ENCODE measurements at regions not wholly inside any gene's neighbourhood (a gene's known extent, or its start where the extent isn't known, plus 50 kb on each side); places are given as distances from the start of the nearest gene placed in this dataset.

- no peaks in the 10 kb centered on the region for H3K36me3 ChIP-seq
- peaks cover 0 to 7% (median 0%) of the 10 kb centered on the region in 12 donors for H3K9me3 ChIP-seq
- TF ChIP-seq, protein P1, sequence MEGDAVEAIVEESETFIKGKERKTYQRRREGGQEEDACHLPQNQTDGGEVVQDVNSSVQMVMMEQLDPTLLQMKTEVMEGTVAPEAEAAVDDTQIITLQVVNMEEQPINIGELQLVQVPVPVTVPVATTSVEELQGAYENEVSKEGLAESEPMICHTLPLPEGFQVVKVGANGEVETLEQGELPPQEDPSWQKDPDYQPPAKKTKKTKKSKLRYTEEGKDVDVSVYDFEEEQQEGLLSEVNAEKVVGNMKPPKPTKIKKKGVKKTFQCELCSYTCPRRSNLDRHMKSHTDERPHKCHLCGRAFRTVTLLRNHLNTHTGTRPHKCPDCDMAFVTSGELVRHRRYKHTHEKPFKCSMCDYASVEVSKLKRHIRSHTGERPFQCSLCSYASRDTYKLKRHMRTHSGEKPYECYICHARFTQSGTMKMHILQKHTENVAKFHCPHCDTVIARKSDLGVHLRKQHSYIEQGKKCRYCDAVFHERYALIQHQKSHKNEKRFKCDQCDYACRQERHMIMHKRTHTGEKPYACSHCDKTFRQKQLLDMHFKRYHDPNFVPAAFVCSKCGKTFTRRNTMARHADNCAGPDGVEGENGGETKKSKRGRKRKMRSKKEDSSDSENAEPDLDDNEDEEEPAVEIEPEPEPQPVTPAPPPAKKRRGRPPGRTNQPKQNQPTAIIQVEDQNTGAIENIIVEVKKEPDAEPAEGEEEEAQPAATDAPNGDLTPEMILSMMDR (IDR thresholded peaks at IDR 0.05), result no peak
- no peak for TF ChIP-seq POLR2A (IDR thresholded peaks at IDR 0.05)
- intact Hi-C loops (cut with DNase I), result loop anchor here (1.0 to 10.0 kb wide), 6 partner anchors 40 to 147 kb away; partner anchors contain the start of gene IRS1 (in 7 of the 10)
- H3K27ac ChIP-seq, result peak overlapping the region; percentile 34 to 86 (median 78)
- H3K27me3 ChIP-seq, result no peaks in the 10 kb centered on the region
- H3K4me1 ChIP-seq, result peaks cover 0 to 33% (median 24%) of the 10 kb centered on the region in 12 donors
- H3K4me3 ChIP-seq, result no peak overlapping the region
- peak in 4 of 5 donors; percentile 66 to 80 (median 76) for DNase-seq
- peak; percentile 87 to 98 (median 96) for ATAC-seq
- 12 to 21% (median 15%) methylated on average over 13 of the region's 13 CpGs for WGBS, 4 donors
Measured at GRCh38 chr2:226649871-226650660, 149.6 kb downstream of the IRS1 start.

- no peak for ATAC-seq
- Histone ChIP-seq H3K4me1 (peaks cover 0 to 38% (median 26%) of the 10 kb centered on the region in 12 donors), H3K36me3 (no peaks in the 10 kb centered on the region), H3K4me3 (no peak overlapping the region), H3K27ac (peak overlapping the region in 11 of 12 donors; percentile 48 to 86 (median 79)), H3K9me3 (peaks cover 0 to 7% (median 0%) of the 10 kb centered on the region in 12 donors), H3K27me3 (no peaks in the 10 kb centered on the region)
- DNase-seq, result no peak
- 97 to 99% (median 98%) methylated on average over 10 of the region's 10 CpGs for WGBS, 4 donors
- TF ChIP-seq POLR2A (IDR thresholded peaks at IDR 0.05), result no peak
- TF ChIP-seq, protein P1 (IDR thresholded peaks at IDR 0.05), result no peak
- intact Hi-C loops (cut with DNase I), result loop anchor here in 2 of 10 donors (10.0 kb wide), 1 partner anchor 146 kb away; the partner anchor contains the start of gene IRS1 (in 2 of the 2)
Measured at GRCh38 chr2:226649201-226649600, 150.4 kb downstream of the IRS1 start.

DNA sequence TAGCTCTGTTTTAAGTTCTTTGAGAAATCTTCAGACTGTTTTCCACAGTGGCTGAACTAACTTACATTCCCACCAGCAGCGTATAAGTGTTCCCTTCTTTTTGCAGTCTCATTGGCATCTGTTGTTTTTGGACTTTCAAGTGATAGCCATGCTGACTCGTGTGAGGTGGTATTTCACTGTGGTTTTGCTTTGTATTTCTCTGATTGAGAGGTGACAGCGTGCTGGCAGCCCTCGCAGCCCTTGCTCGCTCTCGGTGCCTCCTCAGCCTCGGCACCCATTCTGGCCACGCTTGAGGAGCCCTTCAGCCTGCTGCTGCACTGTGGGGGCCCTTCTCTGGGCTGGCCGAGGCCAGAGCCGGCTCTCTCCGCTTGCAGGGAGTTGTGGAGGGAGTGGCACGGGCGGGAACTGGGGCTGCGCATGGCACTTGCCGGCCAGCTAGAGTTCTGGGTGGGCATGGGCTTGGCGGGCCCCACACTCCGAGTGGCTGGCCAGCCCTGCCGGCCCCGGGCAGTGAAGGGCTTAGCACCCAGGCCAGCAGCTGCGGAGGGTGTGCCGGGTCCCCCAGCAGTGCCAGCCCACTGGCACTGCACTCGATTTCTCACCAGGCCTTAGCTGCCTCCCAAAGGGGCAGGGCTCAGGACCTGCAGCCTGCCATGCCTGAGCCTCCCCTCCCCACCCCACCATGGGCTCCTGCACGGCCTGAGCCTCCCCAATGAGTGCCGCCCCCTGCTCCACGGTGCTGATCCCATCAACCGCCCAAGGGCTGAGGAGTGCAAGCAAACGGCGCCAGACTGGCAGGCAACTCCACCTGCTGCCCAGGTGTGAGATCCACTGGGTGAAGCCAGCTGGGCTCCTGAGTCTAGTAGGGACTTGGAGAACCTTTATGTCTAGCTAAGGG lies 151.8 kb downstream of the IRS1 start:
- ATAC-seq, result no peak
- no peaks in the 10 kb centered on the region for H3K27me3 ChIP-seq
- DNase-seq, result no peak
- peaks cover 0 to 7% (median 0%) of the 10 kb centered on the region in 12 donors for H3K9me3 ChIP-seq
- no peak overlapping the region for H3K4me3 ChIP-seq
- H3K27ac ChIP-seq, result no peak overlapping the region
- no peaks in the 10 kb centered on the region for H3K36me3 ChIP-seq
- intact Hi-C loops (cut with DNase I), result loop anchor here in 2 of 10 donors (10.0 kb wide), 1 partner anchor 147 kb away; the partner anchor contains the start of gene IRS1 (in 2 of the 2)
- TF ChIP-seq POLR2A (IDR thresholded peaks at IDR 0.05), result no peak
- TF ChIP-seq, protein P1 (IDR thresholded peaks at IDR 0.05), result no peak
- H3K4me1 ChIP-seq, result peaks cover 0 to 48% (median 30%) of the 10 kb centered on the region in 12 donors
- WGBS, 4 donors, result 85 to 88% (median 88%) methylated on average over 24 to 28 of the region's 28 CpGs

Measured in heart left ventricle (tissue), 16 donors.